T47D (cell line): ENCODE measurements at regions not wholly inside any gene's neighbourhood (a gene's known extent, or its start where the extent isn't known, plus 50 kb on each side); places are given as distances from the start of the nearest gene placed in this dataset.
"Not testable (repeated sequence)": the region's sequence is repeated elsewhere in the genome, so short reads cannot be mapped to it uniquely, and the experiment has no call there.

Source experiments
- DNase-seq, 2 experiments: peaks; one replicate each; pipeline versions ENCODE4 v3.0.0 to v3.0.0-alpha.2; 2011 to 2012; ENCODE audit warnings: low read depth in 1 of 2, low spot score in 1 of 2
- JUND ChIP-seq: IDR thresholded peaks from 2 replicates; pipeline ENCODE4 v1.6.1; 2012; ENCODE audit warnings: low read depth
- in situ Hi-C: cut with HindIII; loops from 2 replicates; pipeline ENCODE4 v1.10.0; 2016; ENCODE audit warnings: low sequenced_read_pairs, low pct_unique_long_range_greater_than_20kb

- no peak for DNase-seq
- TF ChIP-seq JUND: no peak
- in situ Hi-C loops: no loop called here
Measured at GRCh38 chr17:53627511-53627910, 195.2 kb upstream of the KIF2B start.

GRCh38 chr17:53626286-53626685 is 196.4 kb upstream of the KIF2B start:
- no peak for DNase-seq
- no peak for TF ChIP-seq JUND
- in situ Hi-C loops: no loop called here

GRCh38 chr17:53619025-53619424 is 203.7 kb upstream of the KIF2B start:
- TF ChIP-seq JUND: no peak
- in situ Hi-C loops: no loop called here

GRCh38 chr17:53608208-53608607 is 214.5 kb upstream of the KIF2B start:
- in situ Hi-C loops: not testable (repeated sequence)

More at GRCh38 chr17:53619025-53619424, 203.7 kb upstream of the KIF2B start:
- DNase-seq: no peak

GRCh38 chr17:53607475-53607874 is 215.3 kb upstream of the KIF2B start:
- no peak for DNase-seq
- in situ Hi-C loops: no loop called here
- no peak for TF ChIP-seq JUND

More at GRCh38 chr17:53608208-53608607, 214.5 kb upstream of the KIF2B start:
- DNase-seq: not testable (repeated sequence)

GRCh38 chr17:53588317-53588716 is 234.4 kb upstream of the KIF2B start:
- in situ Hi-C loops: no loop called here
- DNase-seq: no peak
- no peak for TF ChIP-seq JUND

- in situ Hi-C loops: no loop called here
- DNase-seq: no peak
- TF ChIP-seq JUND: no peak
Measured at GRCh38 chr17:53574038-53574437, 248.7 kb upstream of the KIF2B start.

- in situ Hi-C loops: no loop called here
- no peak for TF ChIP-seq JUND
- no peak for DNase-seq
Measured at GRCh38 chr17:53571342-53571741, 251.4 kb upstream of the KIF2B start.

- TF ChIP-seq JUND: no peak
- in situ Hi-C loops: no loop called here
- DNase-seq: peak in 1 of 2 experiments; percentile 5
Measured at GRCh38 chr17:53570731-53571130, 252.0 kb upstream of the KIF2B start.

- in situ Hi-C loops: no loop called here
- DNase-seq: no peak
- TF ChIP-seq JUND: no peak
Measured at GRCh38 chr17:53560953-53561352, 261.8 kb upstream of the KIF2B start.

GRCh38 chr17:53548252-53548651 is 274.5 kb upstream of the KIF2B start:
- in situ Hi-C loops: no loop called here

GRCh38 chr17:53543472-53543871 is 279.3 kb upstream of the KIF2B start:
- DNase-seq: no peak
- in situ Hi-C loops: no loop called here
- no peak for TF ChIP-seq JUND

More at GRCh38 chr17:53548252-53548651, 274.5 kb upstream of the KIF2B start:
- DNase-seq: no peak
- TF ChIP-seq JUND: no peak

- in situ Hi-C loops: no loop called here
- TF ChIP-seq JUND: no peak
- DNase-seq: no peak
Measured at GRCh38 chr17:53538129-53538617, 284.6 kb upstream of the KIF2B start.

GRCh38 chr17:53527473-53527872 is 295.3 kb upstream of the KIF2B start:
- DNase-seq: peak in 1 of 2 experiments; percentile 10
- TF ChIP-seq JUND: no peak
- in situ Hi-C loops: no loop called here
